ENCODE measurements at regions not wholly inside any gene's neighbourhood (a gene's known extent, or its start where the extent isn't known, plus 50 kb on each side); places are given as distances from the start of the nearest gene placed in this dataset.
"Not testable (repeated sequence)": the region's sequence is repeated elsewhere in the genome, so short reads cannot be mapped to it uniquely, and the experiment has no call there.

DNA sequence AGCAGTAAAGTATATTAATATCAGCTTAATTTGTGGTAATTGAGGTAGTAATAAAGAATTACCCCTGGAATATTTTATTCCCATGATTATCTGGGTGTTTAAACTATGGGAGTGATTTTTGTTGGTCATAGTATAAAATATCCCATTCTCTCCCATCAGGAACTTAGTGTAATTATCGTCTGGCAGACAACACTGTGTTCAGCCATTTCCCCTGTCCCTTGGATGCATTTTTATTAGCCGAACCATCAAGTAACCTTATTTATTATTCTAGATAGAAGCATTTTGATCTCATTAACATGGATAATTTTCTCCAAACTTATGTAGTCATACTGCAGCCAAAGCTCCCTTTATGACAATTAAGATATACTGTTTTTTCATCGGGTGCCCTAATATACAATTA, 320.8 kb downstream of the MAT2B start:
- Histone ChIP-seq H3K9ac (ENCODE audit: low read length) (no peak overlapping the region), H3K27ac (ENCODE audit: low read depth, low read length) (no peak overlapping the region), H3K36me3 (ENCODE audit: control insufficient read depth, insufficient read depth, low read length) (no peaks in the 10 kb centered on the region), H3K4me1 (ENCODE audit: control insufficient read depth, insufficient read depth, low read length) (no peaks in the 10 kb centered on the region), H3K4me3 (ENCODE audit: low read length) (no peak overlapping the region), H3K27me3 (ENCODE audit: control insufficient read depth, insufficient read depth, low read length) (no peaks in the 10 kb centered on the region)

- Histone ChIP-seq H3K27ac (ENCODE audit: low read depth, low read length) (no peak overlapping the region), H3K36me3 (ENCODE audit: control insufficient read depth, insufficient read depth, low read length) (no peaks in the 10 kb centered on the region), H3K9ac (ENCODE audit: low read length) (no peak overlapping the region), H3K4me3 (ENCODE audit: low read length) (no peak overlapping the region), H3K27me3 (ENCODE audit: control insufficient read depth, insufficient read depth, low read length) (no peaks in the 10 kb centered on the region), H3K4me1 (ENCODE audit: control insufficient read depth, insufficient read depth, low read length) (no peaks in the 10 kb centered on the region)
These were observed 326.7 kb downstream of the MAT2B start for GRCh38 chr5:163832155-163832554.

- Histone ChIP-seq H3K9ac (ENCODE audit: low read length) (no peak overlapping the region), H3K27me3 (ENCODE audit: control insufficient read depth, insufficient read depth, low read length) (no peaks in the 10 kb centered on the region), H3K36me3 (ENCODE audit: control insufficient read depth, insufficient read depth, low read length) (no peaks in the 10 kb centered on the region), H3K4me1 (ENCODE audit: control insufficient read depth, insufficient read depth, low read length) (no peaks in the 10 kb centered on the region), H3K27ac (ENCODE audit: low read depth, low read length) (no peak overlapping the region), H3K4me3 (ENCODE audit: low read length) (no peak overlapping the region)
These were observed 333.3 kb downstream of the MAT2B start for GRCh38 chr5:163838738-163839137.

- no peak overlapping the region for H3K9ac ChIP-seq (ENCODE audit: low read length)
- no peaks in the 10 kb centered on the region for H3K36me3 ChIP-seq (ENCODE audit: control insufficient read depth, insufficient read depth, low read length)
- H3K27ac ChIP-seq (ENCODE audit: low read depth, low read length), result no peak overlapping the region
- no peaks in the 10 kb centered on the region for H3K27me3 ChIP-seq (ENCODE audit: control insufficient read depth, insufficient read depth, low read length)
- no peaks in the 10 kb centered on the region for H3K4me1 ChIP-seq (ENCODE audit: control insufficient read depth, insufficient read depth, low read length)
- no peak overlapping the region for H3K4me3 ChIP-seq (ENCODE audit: low read length)
These were observed 341.1 kb downstream of the MAT2B start for GRCh38 chr5:163846512-163846911.

- Histone ChIP-seq H3K4me3 (ENCODE audit: low read length) (no peak overlapping the region), H3K9ac (ENCODE audit: low read length) (no peak overlapping the region), H3K27ac (ENCODE audit: low read depth, low read length) (no peak overlapping the region), H3K27me3 (ENCODE audit: control insufficient read depth, insufficient read depth, low read length) (no peaks in the 10 kb centered on the region), H3K4me1 (ENCODE audit: control insufficient read depth, insufficient read depth, low read length) (no peaks in the 10 kb centered on the region), H3K36me3 (ENCODE audit: control insufficient read depth, insufficient read depth, low read length) (no peaks in the 10 kb centered on the region)
These were observed 350.3 kb downstream of the MAT2B start for GRCh38 chr5:163855754-163856153.

DNA sequence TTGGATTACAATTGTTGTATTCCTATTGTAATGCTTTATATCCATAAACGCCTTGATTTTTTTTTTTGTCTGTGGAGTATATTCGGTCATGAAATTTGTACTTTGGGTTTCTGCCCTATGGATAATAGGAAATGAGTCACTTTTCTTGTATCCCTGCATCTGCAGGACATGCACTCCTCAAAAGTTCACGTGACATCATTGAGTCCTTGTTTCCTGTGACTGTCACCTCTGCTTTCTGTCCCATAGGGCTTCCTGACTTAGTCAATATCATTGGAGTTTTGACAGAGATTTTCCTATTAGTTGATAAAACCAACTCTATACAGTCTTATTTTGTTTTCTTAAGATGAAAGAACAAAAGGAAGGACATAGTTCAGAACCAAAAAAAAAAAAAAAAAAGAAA, 356.3 kb downstream of the MAT2B start:
- Histone ChIP-seq H3K9ac (ENCODE audit: low read length) (no peak overlapping the region), H3K36me3 (ENCODE audit: control insufficient read depth, insufficient read depth, low read length) (no peaks in the 10 kb centered on the region), H3K27ac (ENCODE audit: low read depth, low read length) (no peak overlapping the region), H3K4me1 (ENCODE audit: control insufficient read depth, insufficient read depth, low read length) (no peaks in the 10 kb centered on the region), H3K4me3 (ENCODE audit: low read length) (no peak overlapping the region), H3K27me3 (ENCODE audit: control insufficient read depth, insufficient read depth, low read length) (no peaks in the 10 kb centered on the region)

- H3K27me3 ChIP-seq (ENCODE audit: control insufficient read depth, insufficient read depth, low read length), result no peaks in the 10 kb centered on the region
- no peak overlapping the region for H3K4me3 ChIP-seq (ENCODE audit: low read length)
- H3K36me3 ChIP-seq (ENCODE audit: control insufficient read depth, insufficient read depth, low read length), result no peaks in the 10 kb centered on the region
- H3K27ac ChIP-seq (ENCODE audit: low read depth, low read length), result no peak overlapping the region
- H3K4me1 ChIP-seq (ENCODE audit: control insufficient read depth, insufficient read depth, low read length), result no peaks in the 10 kb centered on the region
- no peak overlapping the region for H3K9ac ChIP-seq (ENCODE audit: low read length)
These were observed 361.9 kb downstream of the MAT2B start for GRCh38 chr5:163867324-163867723.

GRCh38 chr5:163867738-163868137, 362.3 kb downstream of the MAT2B start:
- H3K4me3 ChIP-seq (ENCODE audit: low read length), result no peak overlapping the region

DNA sequence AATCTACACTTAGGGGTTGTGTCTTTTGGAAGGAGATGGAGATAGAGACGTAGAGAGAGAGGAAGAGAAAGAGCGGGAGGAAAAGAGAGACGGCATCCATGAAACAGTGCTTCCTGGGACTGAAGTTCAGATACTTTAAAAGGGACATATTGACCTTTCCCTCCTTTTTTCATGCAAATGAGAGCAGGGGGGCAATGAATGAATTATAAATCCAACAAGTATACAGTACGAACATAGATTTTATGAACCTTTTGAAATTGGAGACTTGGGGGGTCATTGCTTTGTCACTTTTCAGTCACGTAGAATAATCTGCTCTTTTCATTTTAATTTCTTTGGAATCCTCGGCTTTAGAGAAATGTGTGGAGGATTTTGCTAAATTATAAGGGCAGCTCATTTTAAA, 364.2 kb downstream of the MAT2B start:
- Histone ChIP-seq H3K4me1 (ENCODE audit: control insufficient read depth, insufficient read depth, low read length) (no peaks in the 10 kb centered on the region), H3K4me3 (ENCODE audit: low read length) (no peak overlapping the region), H3K27ac (ENCODE audit: low read depth, low read length) (no peak overlapping the region), H3K36me3 (ENCODE audit: control insufficient read depth, insufficient read depth, low read length) (no peaks in the 10 kb centered on the region), H3K9ac (ENCODE audit: low read length) (no peak overlapping the region), H3K27me3 (ENCODE audit: control insufficient read depth, insufficient read depth, low read length) (no peaks in the 10 kb centered on the region)

More at GRCh38 chr5:163867738-163868137, 362.3 kb downstream of the MAT2B start:
- Histone ChIP-seq H3K27ac (ENCODE audit: low read depth, low read length) (no peak overlapping the region), H3K9ac (ENCODE audit: low read length) (no peak overlapping the region), H3K36me3 (ENCODE audit: control insufficient read depth, insufficient read depth, low read length) (no peaks in the 10 kb centered on the region), H3K27me3 (ENCODE audit: control insufficient read depth, insufficient read depth, low read length) (no peaks in the 10 kb centered on the region), H3K4me1 (ENCODE audit: control insufficient read depth, insufficient read depth, low read length) (no peaks in the 10 kb centered on the region)

- Histone ChIP-seq H3K36me3 (ENCODE audit: control insufficient read depth, insufficient read depth, low read length) (no peaks in the 10 kb centered on the region), H3K27me3 (ENCODE audit: control insufficient read depth, insufficient read depth, low read length) (no peaks in the 10 kb centered on the region), H3K4me1 (ENCODE audit: control insufficient read depth, insufficient read depth, low read length) (no peaks in the 10 kb centered on the region), H3K27ac (ENCODE audit: low read depth, low read length) (no peak overlapping the region), H3K9ac (ENCODE audit: low read length) (no peak overlapping the region), H3K4me3 (ENCODE audit: low read length) (no peak overlapping the region)
These were observed 365.0 kb downstream of the MAT2B start for GRCh38 chr5:163870441-163870840.

GRCh38 chr5:163874431-163874830, 369.0 kb downstream of the MAT2B start:
- H3K4me3 ChIP-seq (ENCODE audit: low read length), result no peak overlapping the region
- H3K9ac ChIP-seq (ENCODE audit: low read length), result no peak overlapping the region
- H3K27ac ChIP-seq (ENCODE audit: low read depth, low read length), result no peak overlapping the region
- H3K27me3 ChIP-seq (ENCODE audit: control insufficient read depth, insufficient read depth, low read length), result no peaks in the 10 kb centered on the region
- no peaks in the 10 kb centered on the region for H3K4me1 ChIP-seq (ENCODE audit: control insufficient read depth, insufficient read depth, low read length)
- no peaks in the 10 kb centered on the region for H3K36me3 ChIP-seq (ENCODE audit: control insufficient read depth, insufficient read depth, low read length)

GRCh38 chr5:163874912-163875311, 369.5 kb downstream of the MAT2B start:
- H3K4me1 ChIP-seq (ENCODE audit: control insufficient read depth, insufficient read depth, low read length); H3K27ac ChIP-seq (ENCODE audit: low read depth, low read length); H3K36me3 ChIP-seq (ENCODE audit: control insufficient read depth, insufficient read depth, low read length); H3K27me3 ChIP-seq (ENCODE audit: control insufficient read depth, insufficient read depth, low read length); H3K9ac ChIP-seq (ENCODE audit: low read length); H3K4me3 ChIP-seq (ENCODE audit: low read length): not testable (repeated sequence)

GRCh38 chr5:163877865-163878264, 372.4 kb downstream of the MAT2B start:
- no peak overlapping the region for H3K27ac ChIP-seq (ENCODE audit: low read depth, low read length)
- H3K36me3 ChIP-seq (ENCODE audit: control insufficient read depth, insufficient read depth, low read length), result no peaks in the 10 kb centered on the region

More at GRCh38 chr5:163877865-163878264, 372.4 kb downstream of the MAT2B start:
- Histone ChIP-seq H3K4me1 (ENCODE audit: control insufficient read depth, insufficient read depth, low read length) (no peaks in the 10 kb centered on the region), H3K4me3 (ENCODE audit: low read length) (no peak overlapping the region), H3K9ac (ENCODE audit: low read length) (no peak overlapping the region), H3K27me3 (ENCODE audit: control insufficient read depth, insufficient read depth, low read length) (no peaks in the 10 kb centered on the region)

All from rectal smooth muscle tissue (tissue), 1 donor.